ENCODE measurements at regions not wholly inside any gene's neighbourhood (a gene's known extent, or its start where the extent isn't known, plus 50 kb on each side); places are given as distances from the start of the nearest gene placed in this dataset.

DNA sequence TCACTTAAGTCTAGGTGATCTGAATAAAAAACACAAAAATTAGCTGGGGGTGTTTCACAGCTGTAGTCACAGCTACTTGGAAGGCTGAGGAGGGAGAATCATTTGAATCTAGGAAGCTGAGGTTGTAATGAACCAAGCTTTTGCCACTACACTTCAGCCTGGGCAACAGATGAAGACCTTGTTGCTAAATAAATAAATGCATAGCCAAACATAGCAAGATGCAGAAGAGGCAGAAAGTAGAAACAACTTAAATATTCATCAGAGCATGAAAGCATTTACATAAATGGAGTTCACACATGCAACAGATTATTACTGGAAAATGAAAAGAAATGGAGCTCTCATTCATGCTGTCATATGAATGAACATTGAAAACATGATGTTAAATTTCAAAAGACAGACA, 348.9 kb upstream of the HSFY2 start:
- no peaks in the 10 kb centered on the region for H3K4me1 ChIP-seq (ENCODE audit: control insufficient read depth, insufficient read depth, low read length)
- H3K27ac ChIP-seq (ENCODE audit: insufficient read depth, low read depth, low read length, poor library complexity, severe bottlenecking) = no peak overlapping the region
- no peaks in the 10 kb centered on the region for H3K27me3 ChIP-seq (ENCODE audit: control insufficient read depth, insufficient read depth, low read length, poor library complexity, severe bottlenecking)
- no peaks in the 10 kb centered on the region for H3K9me3 ChIP-seq (ENCODE audit: control insufficient read depth, low read length)
- H3K36me3 ChIP-seq (ENCODE audit: control insufficient read depth, insufficient read depth, low read length) = no peaks in the 10 kb centered on the region
- H3K4me3 ChIP-seq (ENCODE audit: insufficient read depth, low read depth, low read length) = no peak overlapping the region

DNA sequence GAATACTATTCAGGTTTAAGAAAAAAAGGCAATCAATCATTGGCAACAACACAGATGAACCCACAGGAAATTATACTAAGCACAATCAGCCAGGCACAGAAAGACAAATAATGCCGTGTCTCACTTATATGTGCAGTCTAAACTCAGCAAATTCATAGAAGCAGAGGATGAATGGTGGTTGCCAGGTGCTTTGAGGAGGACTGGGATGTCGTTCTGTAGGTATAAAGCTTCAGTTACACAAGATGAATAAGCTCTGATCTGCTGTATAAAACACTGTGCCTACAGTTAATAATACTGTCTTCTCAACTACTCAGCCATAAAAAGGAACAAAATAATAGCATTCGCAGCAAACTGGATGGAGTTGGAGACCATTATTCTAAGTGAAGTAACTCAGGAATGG, 324.8 kb upstream of the HSFY2 start:
- 88 to 95% methylated on average over 1 to 2 of the region's 3 CpGs for WGBS, 2 experiments
- no peaks in the 10 kb centered on the region for H3K9me3 ChIP-seq (ENCODE audit: control insufficient read depth, low read length)
- no peak overlapping the region for H3K4me3 ChIP-seq (ENCODE audit: insufficient read depth, low read depth, low read length)
- no peaks in the 10 kb centered on the region for H3K36me3 ChIP-seq (ENCODE audit: control insufficient read depth, insufficient read depth, low read length)
- H3K27me3 ChIP-seq (ENCODE audit: control insufficient read depth, insufficient read depth, low read length, poor library complexity, severe bottlenecking) = no peaks in the 10 kb centered on the region
- no peaks in the 10 kb centered on the region for H3K4me1 ChIP-seq (ENCODE audit: control insufficient read depth, insufficient read depth, low read length)
- no peak overlapping the region for H3K27ac ChIP-seq (ENCODE audit: insufficient read depth, low read depth, low read length, poor library complexity, severe bottlenecking)

DNA sequence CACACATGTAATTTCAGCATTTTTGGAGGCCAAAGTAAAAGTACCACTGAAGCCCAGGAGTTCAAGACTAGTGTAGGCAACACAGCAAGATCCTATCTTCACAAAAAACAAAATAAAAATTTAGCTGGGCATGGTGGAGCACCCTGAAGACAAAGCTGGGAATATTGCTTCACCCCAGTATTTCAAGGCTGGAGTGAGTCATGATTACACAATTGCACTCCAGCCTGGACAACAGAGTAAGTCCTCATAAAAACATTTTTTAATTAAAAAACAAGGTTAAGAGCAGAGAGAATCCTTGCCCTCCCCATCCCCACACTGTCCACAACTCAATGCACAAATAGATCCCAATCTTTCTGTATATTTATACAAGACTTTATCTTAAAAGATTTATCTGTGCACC, 321.9 kb upstream of the HSFY2 start:
- no peaks in the 10 kb centered on the region for H3K4me1 ChIP-seq (ENCODE audit: control insufficient read depth, insufficient read depth, low read length)
- H3K9me3 ChIP-seq (ENCODE audit: control insufficient read depth, low read length) = no peaks in the 10 kb centered on the region
- H3K4me3 ChIP-seq (ENCODE audit: insufficient read depth, low read depth, low read length) = no peak overlapping the region
- no peaks in the 10 kb centered on the region for H3K27me3 ChIP-seq (ENCODE audit: control insufficient read depth, insufficient read depth, low read length, poor library complexity, severe bottlenecking)
- no peaks in the 10 kb centered on the region for H3K36me3 ChIP-seq (ENCODE audit: control insufficient read depth, insufficient read depth, low read length)
- no peak overlapping the region for H3K27ac ChIP-seq (ENCODE audit: insufficient read depth, low read depth, low read length, poor library complexity, severe bottlenecking)

DNA sequence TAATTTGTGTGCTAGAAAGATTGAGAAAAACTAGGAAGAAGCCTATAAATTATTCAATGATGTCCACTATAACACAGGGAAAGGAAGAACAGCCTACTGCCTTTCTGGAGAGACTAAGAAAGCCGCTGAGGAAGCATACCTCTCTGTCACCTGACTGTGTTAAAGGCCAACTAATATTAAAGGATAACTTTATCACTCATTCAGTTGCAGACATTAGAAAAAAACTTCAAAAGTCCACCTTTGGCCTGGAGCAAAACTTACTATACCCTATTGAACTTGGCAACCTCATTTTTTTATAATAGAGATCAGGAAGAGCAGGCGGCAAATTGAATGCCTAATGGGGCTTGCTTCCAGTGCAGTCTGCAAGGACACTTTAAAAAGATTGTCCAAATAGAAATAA, 309.5 kb upstream of the HSFY2 start:
- WGBS, 2 experiments = 86 to 93% methylated on average over 1 to 2 of the region's 2 CpGs
- no peaks in the 10 kb centered on the region for H3K9me3 ChIP-seq (ENCODE audit: control insufficient read depth, low read length)
- H3K4me1 ChIP-seq (ENCODE audit: control insufficient read depth, insufficient read depth, low read length) = no peaks in the 10 kb centered on the region
- no peak overlapping the region for H3K27ac ChIP-seq (ENCODE audit: insufficient read depth, low read depth, low read length, poor library complexity, severe bottlenecking)
- no peaks in the 10 kb centered on the region for H3K27me3 ChIP-seq (ENCODE audit: control insufficient read depth, insufficient read depth, low read length, poor library complexity, severe bottlenecking)
- H3K4me3 ChIP-seq (ENCODE audit: insufficient read depth, low read depth, low read length) = no peak overlapping the region
- no peaks in the 10 kb centered on the region for H3K36me3 ChIP-seq (ENCODE audit: control insufficient read depth, insufficient read depth, low read length)

DNA sequence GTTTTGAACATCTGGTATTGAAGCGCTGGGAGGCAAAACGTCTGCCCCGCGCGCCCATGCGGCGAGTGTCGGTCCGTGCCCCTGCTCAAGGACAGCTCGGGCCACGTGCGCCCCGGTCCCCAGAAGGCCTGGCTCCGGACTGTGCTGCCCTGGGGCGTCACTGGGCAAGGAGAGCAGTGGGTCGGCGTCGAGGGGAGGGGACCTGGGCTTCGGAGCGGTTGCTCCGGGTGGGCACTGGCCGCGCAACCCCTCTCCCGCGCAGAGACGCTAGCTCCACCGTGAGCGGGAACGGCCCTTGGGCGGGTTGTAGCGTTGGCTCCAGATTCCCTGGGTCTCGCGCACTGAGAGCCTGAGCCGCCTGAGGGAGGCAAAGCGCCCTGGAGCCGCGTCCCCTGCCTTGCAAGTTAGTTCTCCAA, 304.2 kb upstream of the HSFY2 start:
- WGBS, 2 experiments = 54 to 64% methylated on average over 34 to 37 of the region's 37 CpGs
- H3K27me3 ChIP-seq (ENCODE audit: control insufficient read depth, insufficient read depth, low read length, poor library complexity, severe bottlenecking) = no peaks in the 10 kb centered on the region
- no peaks in the 10 kb centered on the region for H3K4me1 ChIP-seq (ENCODE audit: control insufficient read depth, insufficient read depth, low read length)
- no peaks in the 10 kb centered on the region for H3K36me3 ChIP-seq (ENCODE audit: control insufficient read depth, insufficient read depth, low read length)
- peak overlapping the region; percentile 46 for H3K4me3 ChIP-seq (ENCODE audit: insufficient read depth, low read depth, low read length)
- no peak overlapping the region for H3K27ac ChIP-seq (ENCODE audit: insufficient read depth, low read depth, low read length, poor library complexity, severe bottlenecking)
- H3K9me3 ChIP-seq (ENCODE audit: control insufficient read depth, low read length) = no peaks in the 10 kb centered on the region

DNA sequence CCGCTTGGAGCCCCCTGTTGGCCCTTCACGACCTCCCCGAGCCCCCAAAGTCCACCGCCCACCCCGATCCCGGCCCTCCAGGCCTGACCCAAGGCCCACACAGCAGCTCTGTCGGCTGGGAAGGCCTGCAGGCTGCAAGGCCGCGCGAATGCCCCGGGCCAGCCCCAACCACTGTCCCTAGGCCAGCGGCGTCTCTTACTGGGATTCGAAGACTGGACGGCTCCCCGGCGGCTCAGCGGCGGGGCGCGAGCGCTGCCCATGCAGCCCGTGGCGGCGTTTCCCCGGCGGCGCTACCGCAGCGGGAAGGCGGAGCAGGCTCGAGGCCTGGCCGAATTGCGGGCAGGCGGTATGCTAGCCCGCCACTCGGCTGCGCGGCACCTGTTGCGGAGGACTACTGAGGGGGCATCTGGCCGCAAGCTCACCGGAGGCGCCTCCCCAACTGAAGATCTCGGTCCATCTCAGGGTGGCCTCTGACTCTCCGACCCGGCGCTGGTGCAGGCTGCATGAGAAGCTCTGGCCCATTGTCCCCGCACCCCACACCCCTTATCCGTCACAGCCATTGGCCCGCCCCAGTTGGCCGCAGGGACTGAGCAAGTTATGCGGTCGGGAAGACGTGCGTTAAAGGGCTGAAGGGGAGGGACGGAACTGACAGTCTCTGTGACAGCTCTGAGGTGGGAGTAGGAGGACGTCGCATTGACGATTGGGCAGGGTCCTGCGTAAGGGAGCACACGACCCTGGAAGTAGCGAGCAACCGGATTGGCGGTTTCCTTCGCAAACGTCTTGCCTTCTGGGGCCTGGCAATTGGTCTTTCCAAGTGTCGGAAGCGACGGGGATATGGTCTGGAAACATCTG, 303.5 kb upstream of the HSFY2 start:
- H3K9me3 ChIP-seq (ENCODE audit: control insufficient read depth, low read length) = no peaks in the 10 kb centered on the region
- WGBS, 2 experiments = 46 to 48% methylated on average over 68 to 69 of the region's 69 CpGs
- H3K27ac ChIP-seq (ENCODE audit: insufficient read depth, low read depth, low read length, poor library complexity, severe bottlenecking) = no peak overlapping the region
- H3K27me3 ChIP-seq (ENCODE audit: control insufficient read depth, insufficient read depth, low read length, poor library complexity, severe bottlenecking) = no peaks in the 10 kb centered on the region
- no peaks in the 10 kb centered on the region for H3K4me1 ChIP-seq (ENCODE audit: control insufficient read depth, insufficient read depth, low read length)
- H3K36me3 ChIP-seq (ENCODE audit: control insufficient read depth, insufficient read depth, low read length) = no peaks in the 10 kb centered on the region
- H3K4me3 ChIP-seq (ENCODE audit: insufficient read depth, low read depth, low read length) = peak overlapping the region; percentile 46

DNA sequence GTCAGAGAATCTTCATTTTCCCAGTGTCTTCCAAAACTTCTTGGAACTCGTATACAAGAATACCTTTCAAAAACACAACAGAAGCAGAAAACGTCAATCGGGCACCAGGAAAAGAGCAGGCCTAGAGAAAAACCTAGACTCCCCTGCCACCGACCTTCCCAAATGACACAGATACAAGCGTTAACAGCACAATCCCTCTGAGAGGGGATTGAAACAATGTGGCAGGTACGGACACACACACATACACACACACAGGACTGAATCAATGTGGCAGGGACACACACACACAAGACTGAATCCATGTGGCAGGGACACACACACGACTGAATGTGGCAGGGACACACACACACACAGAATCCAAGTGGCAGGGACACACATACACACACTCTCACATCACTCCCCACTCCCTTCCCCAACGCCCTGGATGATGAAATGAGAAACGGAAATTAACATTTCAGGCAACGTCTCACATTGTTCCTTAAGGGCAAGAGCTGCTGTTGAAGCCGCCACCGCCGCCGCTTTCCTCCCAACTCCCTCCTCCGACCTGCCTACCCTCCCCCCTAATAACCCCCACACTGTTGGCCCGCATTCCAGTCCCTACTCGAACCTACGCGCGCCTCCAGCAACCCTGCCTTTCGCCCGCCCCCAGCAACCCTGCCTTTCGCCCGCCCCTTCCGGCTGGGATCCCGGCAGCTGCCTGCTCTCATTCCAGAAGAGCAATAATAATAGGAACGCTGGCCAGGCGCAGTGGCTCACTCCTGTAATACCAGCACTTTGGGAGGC, 302.1 kb upstream of the HSFY2 start:
- Histone ChIP-seq H3K36me3 (ENCODE audit: control insufficient read depth, insufficient read depth, low read length) (no peaks in the 10 kb centered on the region), H3K27me3 (ENCODE audit: control insufficient read depth, insufficient read depth, low read length, poor library complexity, severe bottlenecking) (no peaks in the 10 kb centered on the region), H3K4me3 (ENCODE audit: insufficient read depth, low read depth, low read length) (peak overlapping the region; percentile 46), H3K4me1 (ENCODE audit: control insufficient read depth, insufficient read depth, low read length) (no peaks in the 10 kb centered on the region), H3K9me3 (ENCODE audit: control insufficient read depth, low read length) (no peaks in the 10 kb centered on the region), H3K27ac (ENCODE audit: insufficient read depth, low read depth, low read length, poor library complexity, severe bottlenecking) (peak overlapping the region; percentile 59)
- 1 to 2% methylated on average over 27 to 28 of the region's 28 CpGs for WGBS, 2 experiments

DNA sequence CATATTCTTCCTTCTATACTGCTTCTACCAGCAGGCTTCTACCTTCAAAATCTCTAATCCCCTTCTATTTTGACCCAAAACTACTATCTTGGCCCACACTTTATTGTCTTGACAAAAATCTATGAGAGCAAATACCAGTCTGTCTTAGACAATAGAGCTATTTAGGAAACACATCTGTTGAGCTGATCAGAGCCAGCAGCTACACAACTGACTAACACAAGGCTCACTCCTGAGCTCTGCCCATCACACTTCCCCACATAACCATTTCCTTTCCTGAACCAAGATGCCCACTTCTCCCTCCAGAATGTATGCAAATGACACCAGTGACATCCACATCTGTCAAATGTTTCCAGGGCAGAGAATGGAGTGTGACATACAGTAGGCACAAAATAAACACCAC, 293.9 kb upstream of the HSFY2 start:
- H3K27me3 ChIP-seq (ENCODE audit: control insufficient read depth, insufficient read depth, low read length, poor library complexity, severe bottlenecking) = no peaks in the 10 kb centered on the region
- H3K9me3 ChIP-seq (ENCODE audit: control insufficient read depth, low read length) = no peaks in the 10 kb centered on the region
- H3K4me1 ChIP-seq (ENCODE audit: control insufficient read depth, insufficient read depth, low read length) = no peaks in the 10 kb centered on the region
- no peaks in the 10 kb centered on the region for H3K36me3 ChIP-seq (ENCODE audit: control insufficient read depth, insufficient read depth, low read length)
- H3K4me3 ChIP-seq (ENCODE audit: insufficient read depth, low read depth, low read length) = no peak overlapping the region
- H3K27ac ChIP-seq (ENCODE audit: insufficient read depth, low read depth, low read length, poor library complexity, severe bottlenecking) = no peak overlapping the region

DNA sequence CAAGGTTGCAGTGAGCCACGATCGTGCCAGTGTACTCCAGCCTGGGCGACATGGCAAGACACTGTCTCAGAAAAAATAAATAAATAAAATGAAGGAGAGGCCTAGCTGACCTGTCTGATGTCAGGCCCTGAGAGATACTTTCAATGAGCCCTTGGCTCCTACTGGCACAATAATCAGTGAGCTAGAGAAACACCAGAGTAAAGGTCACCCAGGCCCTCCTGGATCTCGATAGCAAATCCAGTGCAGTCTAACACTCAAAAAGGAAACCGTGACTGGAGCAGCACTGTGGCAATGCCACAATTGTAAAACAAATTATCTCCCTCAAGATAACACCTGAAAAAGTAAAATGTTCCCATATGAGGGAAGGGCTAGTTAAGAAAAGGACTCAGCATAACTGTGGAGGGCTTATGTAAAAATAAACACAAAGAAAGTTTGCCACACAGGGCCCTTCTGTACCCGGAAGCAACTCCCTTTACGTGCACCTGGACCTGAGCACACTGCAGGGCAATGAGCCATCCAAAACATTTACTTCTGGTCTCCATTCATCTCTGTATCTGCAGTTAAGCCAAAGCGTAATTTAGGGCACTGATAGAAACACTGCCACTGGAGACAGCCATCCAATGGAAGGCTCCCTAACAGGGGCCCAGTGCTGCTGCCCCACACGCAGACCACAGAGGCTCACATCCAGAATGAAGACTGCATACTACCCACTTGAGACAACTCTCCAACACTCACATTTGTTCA, 293.1 kb upstream of the HSFY2 start:
- no peaks in the 10 kb centered on the region for H3K4me1 ChIP-seq (ENCODE audit: control insufficient read depth, insufficient read depth, low read length)
- H3K36me3 ChIP-seq (ENCODE audit: control insufficient read depth, insufficient read depth, low read length) = no peaks in the 10 kb centered on the region
- no peaks in the 10 kb centered on the region for H3K9me3 ChIP-seq (ENCODE audit: control insufficient read depth, low read length)
- H3K27ac ChIP-seq (ENCODE audit: insufficient read depth, low read depth, low read length, poor library complexity, severe bottlenecking) = no peak overlapping the region
- 92 to 95% methylated on average over 8 to 9 of the region's 9 CpGs for WGBS, 2 experiments
- H3K4me3 ChIP-seq (ENCODE audit: insufficient read depth, low read depth, low read length) = no peak overlapping the region
- H3K27me3 ChIP-seq (ENCODE audit: control insufficient read depth, insufficient read depth, low read length, poor library complexity, severe bottlenecking) = no peaks in the 10 kb centered on the region

DNA sequence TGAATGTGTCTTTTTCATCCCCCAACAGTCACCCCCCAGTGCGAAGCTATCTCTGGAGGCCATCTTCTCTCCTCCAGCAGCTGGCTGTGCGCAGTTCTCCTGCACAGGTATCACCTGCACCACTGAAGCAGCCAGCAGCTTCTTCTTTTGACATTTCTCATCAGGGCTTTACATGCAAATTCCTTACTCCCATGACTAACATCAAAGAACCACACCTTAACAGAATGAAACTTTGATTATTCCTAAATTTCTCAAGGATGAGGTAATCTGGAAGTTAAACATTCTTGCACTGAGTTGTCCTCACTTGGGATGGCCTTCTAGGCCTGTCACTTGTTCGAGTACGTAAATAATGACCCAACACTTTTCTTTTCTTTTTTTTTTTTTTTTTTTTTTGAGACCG, 291.6 kb upstream of the HSFY2 start:
- H3K4me3 ChIP-seq (ENCODE audit: insufficient read depth, low read depth, low read length) = no peak overlapping the region
- no peak overlapping the region for H3K27ac ChIP-seq (ENCODE audit: insufficient read depth, low read depth, low read length, poor library complexity, severe bottlenecking)
- 92 to 95% methylated on average over 5 of the region's 5 CpGs for WGBS, 2 experiments
- no peaks in the 10 kb centered on the region for H3K36me3 ChIP-seq (ENCODE audit: control insufficient read depth, insufficient read depth, low read length)
- H3K4me1 ChIP-seq (ENCODE audit: control insufficient read depth, insufficient read depth, low read length) = no peaks in the 10 kb centered on the region
- no peaks in the 10 kb centered on the region for H3K9me3 ChIP-seq (ENCODE audit: control insufficient read depth, low read length)
- H3K27me3 ChIP-seq (ENCODE audit: control insufficient read depth, insufficient read depth, low read length, poor library complexity, severe bottlenecking) = no peaks in the 10 kb centered on the region
